H1 (cell line): ENCODE measurements at regions not wholly inside any gene's neighbourhood (a gene's known extent, or its start where the extent isn't known, plus 50 kb on each side); places are given as distances from the start of the nearest gene placed in this dataset.

Experiments
- CTCF ChIA-PET: fragments of 300-600 bp; sonication (Branson Sonifier 250); formaldehyde crosslinking; loops from one replicate; lab custom pipeline; 2021; ENCODE audit not compliant: partially characterized antibody; lab: Charles Lee
- POLR2A ChIA-PET: fragments of 300-600 bp; sonication (Branson Sonifier 250); formaldehyde crosslinking; loops from one replicate; lab custom pipeline; 2021; ENCODE audit warnings: inconsistent platforms; ENCODE audit not compliant: partially characterized antibody; lab: Charles Lee
- DNase-seq, 2 experiments: peaks; one replicate each; pipeline versions ENCODE4 v3.0.0 to v3.0.0-alpha.2; 2010 to 2022; ENCODE audit warnings: low spot score in 2 of 2, low read depth in 1 of 2, mixed read lengths in 1 of 2
- FAIRE-seq: peaks from 2 replicates; lab custom pipeline; 2011; peaks lifted over from hg19 to GRCh38; lab: Jason Lieb, UNC
- H2AFZ ChIP-seq: 2 replicates; pipeline ENCODE4 v1.8.1; 2012; ENCODE audit warnings: low read length, inconsistent platforms
- H2AK5ac ChIP-seq: 2 replicates; pipeline ENCODE4 v1.6.1; 2013; ENCODE audit warnings: low read depth, low read length
- H2BK120ac ChIP-seq: replicated peaks from 2 replicates; pipeline ENCODE3; 2013; ENCODE audit warnings: low read depth, low read length, inconsistent platforms
- H2BK12ac ChIP-seq: 2 replicates; pipeline ENCODE4 v1.6.1; 2013; ENCODE audit warnings: low read depth, low read length
- H2BK15ac ChIP-seq: 2 replicates; pipeline ENCODE4 v1.6.1; 2013; ENCODE audit warnings: low read length
- H2BK20ac ChIP-seq: 2 replicates; pipeline ENCODE4 v1.6.1; 2013; ENCODE audit warnings: low read length
- H2BK5ac ChIP-seq: 2 replicates; pipeline ENCODE4 v1.6.1; 2013; ENCODE audit warnings: low read depth, low read length
- H3K14ac ChIP-seq: 2 replicates; pipeline ENCODE4 v1.6.1; 2013; ENCODE audit warnings: inconsistent platforms; ENCODE audit not compliant: insufficient read length
- H3K18ac ChIP-seq: 2 replicates; pipeline ENCODE4 v1.6.1; 2013; ENCODE audit warnings: low read length; ENCODE audit errors: extremely low read depth
- H3K23ac ChIP-seq: 2 replicates; pipeline ENCODE4 v1.6.1; 2013; ENCODE audit warnings: inconsistent platforms; ENCODE audit not compliant: insufficient read length
- H3K23me2 ChIP-seq: 2 replicates; pipeline ENCODE4 v1.6.1; 2013; ENCODE audit warnings: low read depth, low read length
- H3K27ac ChIP-seq: 2 replicates; pipeline ENCODE4 v1.6.1; 2011; ENCODE audit warnings: low read depth, low read length, inconsistent platforms
- H3K27me3 ChIP-seq, 4 experiments: replicated peaks in 1 of 4; 1 replicate in 1 of 4; 2 replicates in 3 of 4; pipeline versions ENCODE4 v1.6.1 to v1.8.1; 2011 to 2013; ENCODE audit warnings: low read length in 3 of 4, mild to moderate bottlenecking in 3 of 4, inconsistent platforms in 2 of 4, mixed read lengths in 2 of 4, moderate library complexity in 1 of 4; ENCODE audit not compliant: control insufficient read depth in 3 of 4, insufficient read depth in 3 of 4; ENCODE audit errors: extremely low read depth in 1 of 4
- H3K36me3 ChIP-seq, 4 experiments: 2 replicates each; pipeline versions ENCODE4 v1.6.1 to v1.8.1; 2011 to 2013; ENCODE audit warnings: mild to moderate bottlenecking in 4 of 4, low read length in 3 of 4, moderate library complexity in 2 of 4, control low read depth in 1 of 4, inconsistent platforms in 1 of 4; ENCODE audit not compliant: insufficient read depth in 4 of 4, control insufficient read depth in 2 of 4
- H3K4ac ChIP-seq: replicated peaks from 2 replicates; pipeline ENCODE3; 2013; ENCODE audit warnings: low read length, low read depth, mixed read lengths, inconsistent platforms; ENCODE audit not compliant: insufficient read length
- H3K4me1 ChIP-seq, 4 experiments: replicated peaks in 1 of 4; 1 replicate in 1 of 4; 2 replicates in 3 of 4; pipeline versions ENCODE4 v1.6.1 to v1.8.1; 2011 to 2013; ENCODE audit warnings: low read length in 3 of 4, inconsistent platforms in 2 of 4, mixed read lengths in 1 of 4; ENCODE audit not compliant: insufficient read depth in 4 of 4, control insufficient read depth in 3 of 4
- H3K4me2 ChIP-seq, 2 experiments: 2 replicates each; pipeline versions ENCODE4 v1.6.1 to v1.8.1; 2011 to 2013; ENCODE audit warnings: low read depth in 2 of 2, low read length in 2 of 2, control low read depth in 1 of 2, inconsistent platforms in 1 of 2, mild to moderate bottlenecking in 1 of 2; ENCODE audit not compliant: insufficient read depth in 1 of 2
- H3K4me3 ChIP-seq, 4 experiments: fragments of 200-600, 300-600 bp in 1 of 4; sonication (generic), shearing (Covaris generic), sonication (Bioruptor Twin) in 1 of 4; 2 replicates each; pipeline versions ENCODE4 v1.5.1 to v1.8.1; 2011 to 2016; ENCODE audit warnings: low read length in 4 of 4, low read depth in 3 of 4, control low read depth in 2 of 4, inconsistent platforms in 2 of 4, mild to moderate bottlenecking in 2 of 4, mixed read lengths in 1 of 4, moderate library complexity in 1 of 4; ENCODE audit not compliant: insufficient read depth in 2 of 4; ENCODE audit errors: extremely low read depth in 1 of 4
- H3K56ac ChIP-seq: replicated peaks from 2 replicates; pipeline ENCODE3; 2013; ENCODE audit warnings: low read depth, mild to moderate bottlenecking, mixed read lengths, low read length, inconsistent platforms; ENCODE audit not compliant: insufficient read length
- H3K79me1 ChIP-seq: 2 replicates; pipeline ENCODE4 v1.6.1; 2013; ENCODE audit warnings: low read depth, low read length, control low read depth
- H3K79me2 ChIP-seq, 2 experiments: 2 replicates each; pipeline versions ENCODE4 v1.6.1 to v1.8.1; 2012 to 2013; ENCODE audit warnings: low read length in 2 of 2, mild to moderate bottlenecking in 2 of 2, inconsistent platforms in 1 of 2; ENCODE audit not compliant: insufficient read depth in 2 of 2, control insufficient read depth in 1 of 2
- H3K9ac ChIP-seq, 4 experiments: replicated peaks in 1 of 4; 1 replicate in 1 of 4; 2 replicates in 3 of 4; pipeline versions ENCODE4 v1.6.1 to v1.8.1; 2011 to 2013; ENCODE audit warnings: low read depth in 3 of 4, low read length in 3 of 4, control low read depth in 2 of 4, mild to moderate bottlenecking in 2 of 4, moderate library complexity in 2 of 4, inconsistent platforms in 1 of 4; ENCODE audit errors: extremely low read depth in 1 of 4
- H3K9me3 ChIP-seq, 2 experiments: 2 replicates each; pipeline versions ENCODE4 v1.6.1 to v1.8.1; 2012 to 2013; ENCODE audit warnings: mild to moderate bottlenecking in 2 of 2, moderate library complexity in 2 of 2, control low read depth in 1 of 2, inconsistent platforms in 1 of 2, low read depth in 1 of 2, low read length in 1 of 2, mixed read lengths in 1 of 2; ENCODE audit not compliant: insufficient read depth in 2 of 2
- H4K20me1 ChIP-seq, 2 experiments: replicated peaks in 1 of 2; 2 replicates each; pipeline versions ENCODE3 to v1.8.1; 2011 to 2013; ENCODE audit warnings: inconsistent platforms in 2 of 2, low read length in 2 of 2, mild to moderate bottlenecking in 1 of 2; ENCODE audit not compliant: insufficient read depth in 2 of 2, control insufficient read depth in 1 of 2
- H4K5ac ChIP-seq: 2 replicates; pipeline ENCODE4 v1.6.1; 2013; ENCODE audit warnings: low read length, low read depth, mixed read lengths, inconsistent platforms; ENCODE audit not compliant: insufficient read length
- H4K8ac ChIP-seq: 2 replicates; pipeline ENCODE4 v1.8.0; 2013; ENCODE audit warnings: mild to moderate bottlenecking, moderate library complexity, low read length, inconsistent platforms; ENCODE audit not compliant: insufficient read depth; ENCODE audit errors: extremely low read depth
- H4K91ac ChIP-seq: replicated peaks from 2 replicates; pipeline ENCODE3; 2013; ENCODE audit warnings: low read length, mixed read lengths, inconsistent platforms; ENCODE audit not compliant: insufficient read length
- POLR2AphosphoS5 ChIP-seq: IDR thresholded peaks from 2 replicates; pipeline ENCODE4 v1.6.1; 2011; ENCODE audit warnings: low read depth, low read length
- SAP30 ChIP-seq: fragments of 300-600 bp; sonication (generic); IDR thresholded peaks from 2 replicates; pipeline ENCODE4 v1.7.1; 2012; ENCODE audit warnings: low read length, moderate library complexity, mild to moderate bottlenecking, inconsistent platforms; ENCODE audit not compliant: insufficient read depth, insufficient replicate concordance
- SUZ12 ChIP-seq: fragments of 200-600 bp; sonication (generic); IDR thresholded peaks from 2 replicates; pipeline ENCODE4 v1.6.1; 2012; ENCODE audit warnings: mild to moderate bottlenecking, inconsistent platforms, low read length, moderate library complexity, mixed read lengths
- WGBS, 2 experiments: shearing (Covaris generic) in 1 of 2; methylation state at CpG; one replicate each; pipeline versions ENCODE4 v1.1.6 to v1.1.7; 2013 to 2015; ENCODE audit warnings: low lambda C conversion rate in 2 of 2, mixed read lengths in 2 of 2, inconsistent platforms in 1 of 2, low coverage in 1 of 2, missing lambda C conversion rate in 1 of 2; ENCODE audit not compliant: insufficient replicate concordance in 2 of 2, insufficient coverage in 1 of 2, insufficient read length in 1 of 2; ENCODE audit errors: extremely low coverage in 1 of 2, missing lambda C conversion rate in 1 of 2; 5-methylcytosine and 5-hydroxymethylcytosine counted together

- H2BK5ac ChIP-seq = no peak overlapping the region
- H3K4me3 ChIP-seq = no peak overlapping the region
- H3K4ac ChIP-seq = no peak overlapping the region
- no peaks in the 10 kb centered on the region for H4K20me1 ChIP-seq
- H2BK120ac ChIP-seq = no peak overlapping the region
- no peak overlapping the region for H2BK20ac ChIP-seq
- 96% methylated on average over 1 of the region's 1 CpG; no CpG with 5 or more reads in 1 of the 2 experiments for WGBS, 2 experiments
- POLR2A ChIA-PET = no interaction called here
- no peaks in the 10 kb centered on the region for H3K4me1 ChIP-seq
- no peak overlapping the region for H4K8ac ChIP-seq
- H3K9me3 ChIP-seq = no peaks in the 10 kb centered on the region
- no peaks in the 10 kb centered on the region; a peak in 2 of 7 replicates for H3K27me3 ChIP-seq
- no peaks in the 10 kb centered on the region for H3K79me1 ChIP-seq
- no peak overlapping the region for H3K56ac ChIP-seq
- H2BK15ac ChIP-seq = no peak overlapping the region
- H3K36me3 ChIP-seq = no peaks in the 10 kb centered on the region
- H2AFZ ChIP-seq = no peak overlapping the region
- FAIRE-seq = no peak
- no peak overlapping the region for H3K4me2 ChIP-seq
- H2BK12ac ChIP-seq = no peak overlapping the region
- H4K5ac ChIP-seq = no peak overlapping the region
- H3K23ac ChIP-seq = no peak overlapping the region
- no peak for DNase-seq
- CTCF ChIA-PET = interaction anchor here (0.8 to 1.7 kb wide), 4 partner anchors 8 to 58 kb away, joined by 3 to 10 read pairs (median 4); no protein-coding TSS in a partner anchor
- H3K18ac ChIP-seq = no peak overlapping the region
- H4K91ac ChIP-seq = no peak overlapping the region
- H3K27ac ChIP-seq = no peak overlapping the region
- no peak overlapping the region for H3K9ac ChIP-seq
- H3K14ac ChIP-seq = no peak overlapping the region
- H3K79me2 ChIP-seq = no peaks in the 10 kb centered on the region
- no peak overlapping the region for H2AK5ac ChIP-seq
- no peaks in the 10 kb centered on the region; the same call in 1 of the 2 replicates for H3K23me2 ChIP-seq
- no peak for TF ChIP-seq SAP30
- TF ChIP-seq SUZ12 = no peak
- TF ChIP-seq POLR2AphosphoS5 = no peak
Measured at GRCh38 chr5:135159626-135160025, 125.6 kb upstream of the PITX1 start.
